Epithelial cell of prostate (primary cell): ENCODE measurements at regions not wholly inside any gene's neighbourhood (a gene's known extent, or its start where the extent isn't known, plus 50 kb on each side); places are given as distances from the start of the nearest gene placed in this dataset.
"Not testable (repeated sequence)": the region's sequence is repeated elsewhere in the genome, so short reads cannot be mapped to it uniquely, and the experiment has no call there.

Source experiments
- DNase-seq: peaks from one replicate; pipeline ENCODE4 v3.0.0-alpha.2; 2011; ENCODE audit warnings: low read depth, low spot score
- H3K27ac ChIP-seq: fragments of 450-650 bp; 2 replicates; pipeline ENCODE4 v1.5.1; 2017; ENCODE audit warnings: mild to moderate bottlenecking

- no peak overlapping the region for H3K27ac ChIP-seq
- DNase-seq = no peak
Observed at GRCh38 chr5:92976156-92976555, 604.9 kb downstream of the NR2F1-AS1 start.

DNA sequence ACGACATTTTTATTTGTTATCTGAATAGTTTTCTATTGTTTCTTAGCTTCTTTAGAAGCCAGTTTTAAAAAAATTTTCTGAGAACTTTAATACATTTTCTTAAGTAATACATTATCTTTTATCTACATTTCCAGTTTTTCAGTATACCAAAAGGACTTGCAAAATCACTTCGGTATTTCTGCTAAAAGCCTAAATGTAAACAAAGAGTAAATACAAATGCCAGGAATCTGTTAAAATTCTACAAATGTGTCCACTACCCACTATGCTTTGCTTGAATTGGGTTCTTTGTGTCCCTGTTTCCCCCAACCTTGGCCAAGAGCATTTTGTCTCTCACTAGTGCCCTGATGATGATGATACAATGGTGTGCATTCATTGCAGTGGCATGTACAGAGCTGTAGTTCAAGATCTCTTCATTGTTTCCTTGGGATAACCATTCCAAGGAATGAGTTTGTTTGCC lies 611.2 kb downstream of the NR2F1-AS1 start:
- H3K27ac ChIP-seq = no peak overlapping the region
- no peak for DNase-seq

GRCh38 chr5:92969191-92969780 lies 611.7 kb downstream of the NR2F1-AS1 start:
- DNase-seq = no peak
- no peak overlapping the region for H3K27ac ChIP-seq

DNA sequence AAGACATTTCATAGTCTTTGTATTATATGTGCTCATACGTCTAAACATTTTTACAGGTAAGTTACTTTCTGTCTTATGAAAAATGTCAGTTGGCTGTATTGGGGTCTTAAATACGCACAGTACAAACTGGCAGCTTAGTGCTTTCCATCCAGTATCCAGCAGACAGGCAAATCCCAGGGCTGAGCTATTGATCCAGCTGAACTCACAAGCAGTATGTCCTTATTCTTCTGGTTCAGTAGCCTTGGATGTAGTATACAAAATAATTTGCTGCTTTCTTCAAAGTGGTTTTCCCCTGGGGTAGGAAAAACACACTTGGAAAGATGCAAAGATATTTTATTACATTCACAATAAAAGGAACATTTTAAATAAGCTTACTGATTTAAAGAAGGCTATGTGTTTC lies 617.2 kb downstream of the NR2F1-AS1 start:
- DNase-seq = no peak
- no peak overlapping the region for H3K27ac ChIP-seq

GRCh38 chr5:92962752-92963151 lies 618.3 kb downstream of the NR2F1-AS1 start:
- H3K27ac ChIP-seq = no peak overlapping the region
- DNase-seq = no peak

DNA sequence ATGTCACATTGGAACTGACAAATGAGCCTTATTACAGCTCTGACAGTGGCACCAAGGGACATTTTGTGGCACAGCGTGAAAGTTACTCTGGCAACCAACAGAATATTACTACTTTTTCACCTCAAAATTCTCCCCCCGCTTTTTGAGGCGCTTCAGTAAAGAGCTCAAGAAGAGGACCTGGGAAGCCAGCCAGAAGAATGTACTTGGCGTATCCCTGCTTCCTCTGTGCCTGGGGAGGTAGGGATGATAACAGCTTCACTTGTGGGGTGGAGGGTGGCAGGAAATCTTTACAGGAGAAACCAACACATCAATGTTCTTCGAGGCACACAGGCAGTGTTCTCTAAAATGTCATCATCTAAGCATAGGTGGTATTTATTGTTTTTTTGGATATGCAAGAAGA lies 624.1 kb downstream of the NR2F1-AS1 start:
- no peak overlapping the region for H3K27ac ChIP-seq
- DNase-seq = no peak

GRCh38 chr5:92952243-92952642 lies 628.8 kb downstream of the NR2F1-AS1 start:
- DNase-seq = no peak
- no peak overlapping the region for H3K27ac ChIP-seq

- no peak overlapping the region for H3K27ac ChIP-seq
Observed at GRCh38 chr5:92951746-92952145, 629.3 kb downstream of the NR2F1-AS1 start.

DNA sequence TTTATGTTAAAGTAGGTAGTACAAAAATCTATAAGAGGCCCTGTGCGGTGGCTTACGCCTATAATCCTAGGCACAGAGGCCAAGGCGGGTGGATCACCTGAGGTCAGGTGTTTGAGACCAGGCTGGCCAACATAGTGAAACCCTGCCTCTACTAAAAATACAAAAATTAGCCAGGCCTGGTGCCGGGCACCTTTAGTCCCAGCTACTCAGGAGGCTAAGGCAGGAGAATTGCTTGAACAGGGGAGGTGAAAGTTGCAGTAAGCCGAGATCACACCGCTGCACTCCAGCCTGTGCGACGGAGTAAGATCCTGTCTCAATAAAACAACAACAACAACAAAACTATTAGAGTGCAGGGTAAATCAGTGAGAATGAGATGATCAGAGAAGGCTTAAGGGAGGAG lies 634.5 kb downstream of the NR2F1-AS1 start:
- no peak overlapping the region for H3K27ac ChIP-seq
- no peak for DNase-seq

More at GRCh38 chr5:92951746-92952145, 629.3 kb downstream of the NR2F1-AS1 start:
- DNase-seq = no peak

DNA sequence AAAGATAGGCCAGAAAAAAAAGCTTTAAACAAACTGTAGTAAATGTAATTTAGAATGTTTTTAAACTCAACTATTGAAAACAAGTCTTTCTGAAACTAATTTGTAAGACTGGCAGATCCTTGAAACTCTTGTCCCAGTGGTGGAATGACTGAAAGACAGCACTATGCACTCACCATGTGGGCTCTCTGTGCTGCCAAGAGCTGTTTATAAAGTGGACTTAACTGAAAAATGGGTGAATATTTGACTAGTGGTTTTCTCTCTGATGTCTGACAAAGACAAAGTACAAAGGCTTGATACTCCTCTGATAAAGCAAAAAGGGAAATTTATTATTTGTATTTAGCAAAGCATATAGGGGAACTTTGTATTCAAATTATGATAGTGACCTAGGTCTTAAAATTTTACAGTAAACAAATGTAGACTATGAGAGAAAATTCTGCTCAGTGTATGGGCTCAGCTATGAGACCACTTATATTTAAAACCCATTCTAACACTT lies 635.4 kb downstream of the NR2F1-AS1 start:
- no peak for DNase-seq
- no peak overlapping the region for H3K27ac ChIP-seq

DNA sequence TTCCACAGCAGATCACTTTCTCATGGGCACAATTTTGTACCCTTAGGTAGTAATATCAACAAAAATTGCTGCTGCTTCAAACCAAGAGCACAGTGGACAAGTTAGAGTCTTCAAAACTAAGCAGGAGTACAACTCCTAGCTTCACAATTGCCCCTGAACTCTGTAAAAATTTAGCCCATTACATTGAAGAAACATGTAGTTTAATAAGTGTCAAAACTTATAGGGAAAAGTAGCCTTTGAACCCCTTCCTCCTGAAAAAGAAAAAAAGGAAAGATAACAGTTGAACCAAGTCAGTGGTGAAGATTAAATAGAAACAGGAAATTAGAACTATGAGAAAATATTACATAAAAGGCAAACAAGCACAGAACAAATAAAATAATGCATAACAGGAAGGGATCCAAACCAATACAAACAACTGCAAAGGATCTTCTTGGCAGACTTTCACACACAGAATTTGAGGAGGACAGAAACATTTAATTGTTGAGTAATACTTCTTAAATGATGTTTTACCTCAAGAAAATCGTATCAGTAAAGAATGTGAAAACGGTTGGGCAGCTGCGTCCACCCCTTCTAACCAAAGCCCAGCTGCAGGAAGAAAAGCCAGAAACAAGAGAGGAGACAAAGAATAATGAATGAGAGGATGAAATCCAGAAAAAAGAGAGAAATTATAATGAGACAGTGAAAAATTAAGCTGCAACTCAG lies 636.0 kb downstream of the NR2F1-AS1 start:
- DNase-seq = no peak
- no peak overlapping the region for H3K27ac ChIP-seq

DNA sequence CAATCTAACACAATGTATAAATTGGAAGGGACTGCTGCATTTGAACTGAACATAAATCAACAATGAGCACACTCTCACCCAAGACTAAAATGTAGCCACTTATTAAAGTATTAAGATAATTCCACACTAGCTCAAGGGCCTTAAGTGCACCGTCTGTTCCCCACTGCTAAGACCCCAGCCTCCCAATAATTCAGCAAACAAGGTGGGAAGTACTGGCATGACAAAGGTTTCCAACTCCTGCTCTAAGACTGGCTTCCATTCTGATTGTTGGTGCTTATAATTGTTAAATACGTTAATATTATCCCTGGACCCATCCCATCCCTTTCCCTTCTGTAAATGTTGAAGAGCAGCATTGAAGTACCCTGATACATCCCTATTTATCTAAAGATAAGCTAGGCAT lies 636.7 kb downstream of the NR2F1-AS1 start:
- DNase-seq = no peak
- no peak overlapping the region for H3K27ac ChIP-seq

- H3K27ac ChIP-seq = no peak overlapping the region
- DNase-seq = no peak
Observed at GRCh38 chr5:92942762-92943161, 638.3 kb downstream of the NR2F1-AS1 start.

GRCh38 chr5:92941806-92942205 lies 639.2 kb downstream of the NR2F1-AS1 start:
- H3K27ac ChIP-seq = no peak overlapping the region
- DNase-seq = no peak

DNA sequence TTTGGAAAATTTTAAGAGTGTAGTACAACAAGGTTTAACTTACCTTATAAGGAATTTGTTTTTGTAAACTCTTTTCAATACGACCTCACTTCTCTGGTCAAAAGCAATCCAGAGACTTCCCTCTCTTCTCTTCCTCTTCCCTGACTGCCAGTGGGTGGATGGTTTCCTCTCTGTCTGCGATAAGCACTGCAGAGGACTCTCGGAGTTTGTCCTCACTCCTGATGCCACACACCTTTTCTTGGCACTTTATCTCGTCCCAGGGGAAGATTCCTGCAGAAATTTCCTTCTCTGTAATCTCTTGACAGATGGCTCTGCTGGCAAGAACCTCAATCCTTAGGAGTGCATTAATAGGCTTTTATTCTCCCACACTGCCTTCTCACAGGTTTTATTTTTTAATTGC lies 641.6 kb downstream of the NR2F1-AS1 start:
- no peak for DNase-seq
- H3K27ac ChIP-seq = no peak overlapping the region

GRCh38 chr5:92937396-92937795 lies 643.6 kb downstream of the NR2F1-AS1 start:
- H3K27ac ChIP-seq, DNase-seq: not testable (repeated sequence)

DNA sequence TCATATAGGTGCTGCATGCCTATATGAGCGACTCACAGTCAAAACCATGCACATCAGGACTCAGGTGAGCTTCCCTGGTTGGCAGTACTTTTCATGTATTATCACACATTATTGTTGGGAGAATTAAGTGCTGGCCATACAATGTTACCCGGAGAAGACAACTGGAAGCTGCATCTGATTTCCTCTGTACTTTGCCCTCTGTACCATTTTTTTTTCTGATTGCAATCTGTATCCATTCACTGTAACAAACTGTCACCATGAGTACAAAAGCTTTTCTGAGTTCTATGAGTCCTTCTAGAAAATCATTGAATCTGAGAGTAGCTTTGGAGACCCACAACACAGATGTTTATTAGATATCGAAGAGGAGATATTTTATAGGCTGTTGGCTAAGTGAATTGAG lies 651.0 kb downstream of the NR2F1-AS1 start:
- no peak overlapping the region for H3K27ac ChIP-seq
- no peak for DNase-seq

DNA sequence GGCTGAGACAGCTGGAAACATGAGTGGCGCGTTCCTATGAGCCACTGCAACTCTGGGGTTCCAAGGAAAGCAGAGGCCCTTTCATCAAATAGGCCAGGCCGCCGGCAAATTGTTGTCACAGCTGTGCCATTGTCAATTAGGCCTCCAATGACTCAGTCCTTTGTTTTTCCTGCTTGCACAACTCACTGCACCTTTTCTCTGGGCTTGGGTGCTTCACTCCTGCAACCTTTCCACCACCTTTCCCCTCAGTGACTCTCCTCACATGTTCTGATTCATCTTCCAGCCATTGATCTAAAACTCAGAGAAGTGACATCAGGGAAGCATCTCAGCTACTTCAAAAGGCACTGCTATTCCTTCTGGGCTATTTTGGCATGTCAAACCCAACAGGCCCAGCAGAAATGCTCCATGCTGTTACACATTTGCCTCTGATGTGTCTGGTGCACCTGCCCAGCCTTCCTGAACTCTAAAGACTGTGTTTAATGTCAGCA lies 653.7 kb downstream of the NR2F1-AS1 start:
- DNase-seq = no peak
- no peak overlapping the region for H3K27ac ChIP-seq

- H3K27ac ChIP-seq = no peak overlapping the region
- no peak for DNase-seq
Observed at GRCh38 chr5:92923885-92924284, 657.1 kb downstream of the NR2F1-AS1 start.

DNA sequence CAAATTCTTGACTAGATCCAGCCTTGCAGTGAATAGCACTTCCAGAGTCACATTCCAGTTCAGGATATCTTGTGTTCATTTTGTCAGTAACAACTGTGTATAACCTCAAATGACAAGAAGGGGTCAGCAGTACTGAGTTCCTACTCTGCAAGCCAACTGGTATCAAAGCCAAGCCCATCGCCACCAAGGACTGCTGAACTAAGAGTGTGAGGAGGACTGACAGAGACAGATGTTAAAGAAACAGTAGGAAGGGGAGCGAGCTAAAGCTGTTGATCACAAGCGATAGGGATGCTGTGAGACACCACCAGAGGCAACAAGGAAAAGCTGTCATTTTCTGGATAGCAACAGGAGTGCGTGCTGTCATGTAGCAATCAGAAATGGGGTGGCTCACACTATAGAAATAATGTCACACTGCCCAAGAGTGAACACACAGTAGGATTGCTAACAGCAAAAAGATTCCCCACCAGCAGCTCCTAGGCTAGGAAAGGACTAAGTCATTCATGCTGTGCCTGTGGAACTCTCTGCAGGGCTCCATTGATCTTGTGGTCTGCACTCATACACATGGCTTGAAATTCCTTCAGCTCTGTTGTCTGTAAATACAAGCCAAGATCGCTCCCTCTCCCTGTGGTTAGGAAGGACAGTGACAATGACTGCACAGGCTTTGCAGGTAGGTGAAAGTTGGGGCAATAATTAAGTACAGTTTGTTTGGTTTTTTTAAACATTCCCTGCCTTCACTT lies 658.6 kb downstream of the NR2F1-AS1 start:
- H3K27ac ChIP-seq = no peak overlapping the region
- no peak for DNase-seq

- DNase-seq = no peak
- no peak overlapping the region for H3K27ac ChIP-seq
Observed at GRCh38 chr5:92917044-92917443, 664.0 kb downstream of the NR2F1-AS1 start.
